ENCODE measurements at regions not wholly inside any gene's neighbourhood (a gene's known extent, or its start where the extent isn't known, plus 50 kb on each side); places are given as distances from the start of the nearest gene placed in this dataset.
"Not testable (repeated sequence)": the region's sequence is repeated elsewhere in the genome, so short reads cannot be mapped to it uniquely, and the experiment has no call there.

DNA sequence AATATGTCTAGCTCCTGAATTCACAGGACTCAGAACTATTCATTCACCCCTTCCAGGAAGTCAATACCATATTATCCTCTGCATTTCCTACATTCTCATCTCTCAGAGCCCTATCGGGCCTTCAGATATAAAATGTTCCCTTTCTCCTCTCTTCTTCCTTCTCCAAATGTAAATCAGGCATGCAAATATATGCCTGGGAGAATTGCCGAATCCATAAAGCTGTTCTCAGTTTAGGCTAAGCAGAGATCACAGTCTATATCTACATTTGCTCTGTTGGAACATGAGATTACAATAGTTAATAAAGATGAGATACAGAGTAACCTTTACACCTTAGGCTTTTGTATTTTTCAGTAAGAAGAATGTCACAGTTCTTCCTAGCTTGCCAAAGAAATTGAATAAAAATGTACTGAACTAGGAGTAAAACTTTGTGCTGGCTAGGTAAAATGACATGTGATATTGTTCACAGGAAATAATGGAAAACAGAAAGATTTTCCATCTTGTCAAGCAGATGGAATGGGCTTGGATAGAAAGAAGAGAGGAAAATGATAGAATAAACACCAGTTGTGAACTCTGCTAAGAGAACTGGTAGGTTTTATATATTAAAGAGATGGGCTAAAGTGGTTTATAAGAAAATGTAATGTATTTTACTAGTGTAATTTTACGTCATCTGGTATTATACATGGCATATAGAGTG, 161.5 kb downstream of the NRIP1 start:
- DNase-seq (ENCODE audit: low read depth in 2 of 2) = no peak

DNA sequence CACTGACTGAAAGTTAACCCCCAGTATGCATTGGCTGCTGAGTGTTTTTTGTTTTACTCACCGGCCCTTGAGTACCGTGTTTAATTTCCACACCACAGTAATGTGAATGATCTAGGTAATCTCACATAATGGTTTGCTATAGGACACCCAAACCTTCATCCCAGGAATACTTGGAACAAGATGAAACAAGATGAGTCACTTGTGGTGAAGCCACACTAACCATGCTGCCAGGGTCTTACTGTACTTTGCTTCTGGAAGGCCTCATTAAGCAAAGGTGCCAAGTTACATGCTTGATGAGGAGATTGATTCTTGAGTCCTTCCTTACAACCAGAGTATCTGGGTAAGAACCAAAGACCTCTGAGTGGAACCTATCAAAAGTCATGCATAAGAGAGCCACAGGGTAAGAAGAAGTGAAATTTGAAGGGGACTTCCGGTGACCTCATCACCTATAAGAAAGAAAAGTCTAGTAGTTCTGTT, 163.3 kb downstream of the NRIP1 start:
- no peak for DNase-seq (ENCODE audit: low read depth in 2 of 2)

DNA sequence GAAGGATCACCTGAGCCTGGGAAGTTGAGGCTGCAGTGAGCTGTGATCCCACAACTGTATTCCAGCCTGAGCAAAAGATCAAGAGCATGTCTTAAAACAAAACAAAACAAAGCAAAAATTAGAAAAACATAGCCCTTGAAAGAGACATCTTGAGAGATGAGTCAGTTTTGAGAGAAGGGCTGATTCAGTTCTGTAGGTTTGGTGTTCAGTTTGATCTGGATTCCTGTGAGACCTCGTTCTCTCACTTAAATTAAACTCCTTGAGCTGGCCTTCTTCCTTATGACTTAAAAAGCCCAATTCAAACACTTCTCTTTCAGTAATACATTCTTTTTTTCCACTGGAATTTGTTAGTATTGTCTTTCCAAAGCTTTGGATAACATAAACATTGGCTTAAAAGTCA, 164.2 kb downstream of the NRIP1 start:
- DNase-seq (ENCODE audit: low read depth in 2 of 2) = no peak

DNA sequence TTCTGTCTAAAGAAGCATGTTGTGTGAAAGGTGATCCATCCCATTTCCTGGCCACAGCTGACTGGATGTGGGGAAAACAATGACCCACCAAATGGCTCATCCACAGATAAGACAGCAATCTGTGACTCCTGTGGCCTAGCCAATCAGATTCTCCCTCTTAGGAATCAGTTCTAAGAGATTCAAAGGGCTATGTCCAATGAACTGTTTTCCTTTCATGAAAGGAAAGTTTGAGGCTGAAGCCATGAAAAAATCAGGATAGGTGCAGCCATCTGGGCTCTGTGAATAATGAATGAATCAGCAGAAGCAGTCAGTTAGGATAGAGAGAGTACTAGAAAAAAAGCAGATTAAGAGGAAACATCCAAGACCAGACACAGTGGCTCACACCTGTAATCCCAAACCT, 164.7 kb downstream of the NRIP1 start:
- no peak for DNase-seq (ENCODE audit: low read depth in 2 of 2)

DNA sequence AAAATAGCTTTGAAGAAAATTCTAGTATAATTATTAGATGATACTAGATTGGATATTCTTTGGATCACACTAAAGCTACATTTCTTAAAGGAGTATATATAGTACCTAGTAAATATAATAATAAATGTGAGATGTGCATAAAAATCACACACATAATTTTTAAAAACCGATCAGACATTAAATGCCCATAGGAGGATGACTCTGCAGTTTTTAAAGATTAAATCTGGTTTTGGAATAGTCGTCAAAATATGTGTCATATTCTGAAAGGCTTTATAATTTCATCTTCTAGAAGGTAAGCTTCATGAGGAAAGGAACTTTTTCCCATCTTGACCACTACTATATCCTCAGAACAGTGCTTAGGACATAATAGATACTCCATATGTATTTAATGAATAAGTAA, 169.0 kb downstream of the NRIP1 start:
- DNase-seq (ENCODE audit: low read depth in 2 of 2) = no peak

DNA sequence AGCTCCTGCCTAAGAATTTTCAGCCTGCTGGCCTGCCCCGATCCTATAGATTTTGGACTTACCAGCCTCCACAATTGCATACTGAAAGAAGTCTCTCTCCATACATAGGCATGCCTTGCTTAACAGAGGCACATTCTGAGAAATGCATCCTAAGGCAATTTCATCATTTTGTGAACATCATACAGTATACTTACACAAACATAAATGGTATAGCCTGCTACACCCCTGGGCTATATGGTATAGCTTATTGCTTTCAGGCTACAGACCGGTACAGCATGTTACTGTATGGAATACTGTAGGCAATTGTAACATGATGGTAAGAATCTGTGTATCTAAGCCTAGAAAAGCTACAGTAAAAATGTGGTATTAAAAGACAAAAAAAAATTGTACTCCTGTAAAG, 174.7 kb downstream of the NRIP1 start:
- no peak for DNase-seq (ENCODE audit: low read depth in 2 of 2)

DNA sequence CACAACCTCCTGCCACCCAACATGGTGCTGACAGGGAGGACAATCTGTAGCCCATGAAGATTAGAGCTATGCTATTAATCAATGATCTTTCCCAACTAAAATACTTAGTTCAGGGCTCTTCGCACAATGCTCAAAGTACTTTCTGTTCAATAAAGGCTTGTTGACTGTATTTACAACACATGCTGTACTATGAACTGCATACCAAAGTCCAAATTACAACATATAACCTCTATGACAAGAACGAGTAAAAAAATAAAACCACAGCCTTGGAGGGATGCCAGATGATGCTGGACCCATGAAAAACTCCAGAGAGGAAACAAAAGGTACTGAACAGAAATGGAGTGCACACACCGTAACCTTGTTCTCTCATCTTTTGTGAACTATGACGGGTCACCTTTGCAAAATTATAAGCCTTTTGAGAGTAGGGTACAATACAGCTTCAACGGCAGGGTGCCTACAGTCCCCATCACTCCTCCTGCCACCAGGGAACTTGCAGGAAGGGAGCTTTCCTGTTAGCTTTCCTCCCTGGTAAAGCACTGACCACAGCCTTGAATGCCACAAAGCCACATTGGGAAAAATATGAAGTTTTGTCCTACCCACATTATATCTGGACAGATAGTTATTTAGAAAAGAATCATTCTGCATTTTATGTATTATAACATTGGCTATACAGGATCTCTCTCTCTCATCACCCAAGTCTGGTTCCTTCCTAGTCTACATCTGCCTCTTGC, 175.6 kb downstream of the NRIP1 start:
- no peak for DNase-seq (ENCODE audit: low read depth in 2 of 2)

DNA sequence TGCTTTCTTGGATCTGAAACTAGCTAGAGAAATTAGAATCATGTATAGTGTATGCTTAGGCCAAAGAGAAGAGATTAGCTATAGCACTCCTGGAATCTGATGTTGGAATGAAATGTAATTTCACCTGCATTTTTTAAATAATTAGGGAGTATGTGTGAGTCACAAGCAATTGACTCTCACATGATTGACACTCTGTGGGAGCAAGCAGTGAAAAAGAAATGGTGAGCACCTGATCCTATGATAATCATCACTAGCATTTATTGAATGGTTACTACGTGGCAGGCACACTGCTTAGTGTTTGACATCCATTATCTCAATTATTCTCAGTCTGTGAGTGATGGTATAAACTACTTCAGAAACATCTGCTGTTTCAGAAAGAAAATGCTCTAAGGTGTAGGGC, 176.6 kb downstream of the NRIP1 start:
- DNase-seq (ENCODE audit: low read depth in 2 of 2) = no peak

DNA sequence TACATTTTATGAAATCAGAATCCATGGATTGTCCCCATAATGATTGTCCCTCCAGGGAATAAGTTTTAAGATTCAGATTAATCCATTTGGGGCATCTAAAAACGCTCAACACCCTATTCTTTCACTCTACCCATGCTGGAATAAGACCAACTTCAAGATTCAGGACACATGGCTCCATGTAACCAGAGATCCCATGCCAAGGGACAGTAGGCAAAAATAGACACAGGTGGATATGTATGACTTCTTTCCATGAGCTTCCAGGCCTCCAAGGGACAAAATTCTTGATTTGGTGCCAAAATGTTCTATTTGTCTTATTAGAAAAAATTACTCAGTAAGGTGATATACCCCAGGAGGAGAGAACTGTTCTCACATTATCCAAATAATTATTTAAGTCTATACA, 178.8 kb downstream of the NRIP1 start:
- DNase-seq (ENCODE audit: low read depth in 2 of 2) = no peak

DNA sequence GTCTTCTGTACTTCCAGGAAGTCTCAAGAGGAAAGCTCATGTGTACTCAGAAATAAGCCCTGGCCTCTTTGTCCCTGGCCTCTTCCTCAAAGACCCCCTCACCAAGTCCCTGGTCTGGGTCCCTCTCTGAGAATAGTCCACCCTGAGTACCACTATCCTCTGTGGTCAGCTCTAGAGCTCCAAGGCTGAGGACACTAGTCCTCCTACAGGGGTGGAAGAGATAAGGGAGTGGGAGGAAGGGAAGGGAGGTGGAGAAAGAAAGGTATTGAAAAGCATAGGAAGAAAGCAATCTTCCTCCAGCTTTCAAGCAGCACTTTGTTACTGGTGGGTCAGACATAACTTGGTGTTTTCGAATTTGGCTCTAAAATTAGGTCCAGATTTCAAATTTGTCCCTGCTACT, 181.4 kb downstream of the NRIP1 start:
- DNase-seq (ENCODE audit: low read depth in 2 of 2) = no peak

DNA sequence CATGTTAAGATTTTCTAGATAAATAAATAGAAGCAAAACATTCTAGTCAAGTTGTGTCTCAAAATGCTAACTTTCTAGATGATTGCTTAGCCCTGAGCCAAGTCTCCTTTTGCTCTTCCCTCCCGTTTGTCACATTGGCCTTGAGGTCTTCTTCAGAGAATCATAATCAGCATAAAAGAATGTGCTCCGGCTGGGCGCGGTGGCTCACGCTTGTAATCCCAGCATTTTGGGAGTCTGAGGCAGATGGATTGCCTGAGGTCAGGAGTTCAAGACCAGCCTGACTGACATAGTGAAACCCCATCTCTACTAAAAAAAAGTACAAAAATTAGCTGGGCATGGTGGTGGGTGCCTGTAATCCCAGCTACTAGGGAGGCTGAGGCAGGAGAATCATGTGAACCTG, 182.3 kb downstream of the NRIP1 start:
- DNase-seq (ENCODE audit: low read depth in 2 of 2) = not testable (repeated sequence)

DNA sequence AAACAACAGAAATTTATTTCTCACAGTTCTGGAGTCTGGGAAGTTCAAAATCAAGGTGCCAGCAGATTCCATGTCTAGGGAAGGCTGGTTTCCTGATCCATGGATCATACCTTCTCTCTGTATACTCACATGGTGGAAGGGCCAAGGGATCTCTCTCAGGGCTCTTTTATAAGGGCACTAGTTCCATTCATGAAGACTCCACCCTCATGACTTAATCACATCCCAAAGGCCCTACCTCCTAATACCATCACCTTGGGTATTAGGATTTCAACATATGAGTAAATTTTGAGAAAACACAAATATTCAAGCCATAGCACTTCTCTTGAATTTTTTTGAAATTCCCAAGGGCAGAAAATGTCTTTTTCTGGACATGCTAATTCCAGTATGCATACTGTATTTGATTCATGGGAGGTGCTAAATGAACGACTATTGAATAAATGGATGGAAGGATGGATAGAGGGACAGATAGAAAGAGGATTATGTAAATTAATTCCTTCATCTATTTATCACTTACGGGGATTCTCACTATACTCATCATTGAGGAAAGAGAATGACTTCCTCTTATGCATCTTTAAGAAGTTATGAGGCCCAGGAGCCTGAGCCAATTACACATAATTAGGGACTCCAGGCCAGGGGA, 182.8 kb downstream of the NRIP1 start:
- no peak for DNase-seq (ENCODE audit: low read depth in 2 of 2)

DNA sequence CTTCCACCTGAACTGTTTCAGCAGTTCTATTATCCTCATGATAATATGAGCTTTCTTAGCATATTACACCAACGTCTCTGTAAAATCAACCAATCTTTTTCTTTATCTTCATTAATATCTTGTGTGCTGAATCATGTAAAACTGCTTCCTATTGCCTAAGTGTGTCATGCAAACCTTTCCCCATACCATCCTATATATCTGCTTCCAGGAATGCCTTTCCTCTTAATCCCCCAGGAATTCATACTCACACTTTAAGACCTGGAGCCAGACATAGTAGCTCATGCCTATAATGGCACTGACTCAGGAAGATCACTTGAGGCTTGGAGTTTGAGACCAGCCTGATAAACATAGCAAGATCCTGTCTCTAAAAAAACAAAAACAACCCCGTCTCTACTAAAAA, 183.9 kb downstream of the NRIP1 start:
- no peak for DNase-seq (ENCODE audit: low read depth in 2 of 2)

DNA sequence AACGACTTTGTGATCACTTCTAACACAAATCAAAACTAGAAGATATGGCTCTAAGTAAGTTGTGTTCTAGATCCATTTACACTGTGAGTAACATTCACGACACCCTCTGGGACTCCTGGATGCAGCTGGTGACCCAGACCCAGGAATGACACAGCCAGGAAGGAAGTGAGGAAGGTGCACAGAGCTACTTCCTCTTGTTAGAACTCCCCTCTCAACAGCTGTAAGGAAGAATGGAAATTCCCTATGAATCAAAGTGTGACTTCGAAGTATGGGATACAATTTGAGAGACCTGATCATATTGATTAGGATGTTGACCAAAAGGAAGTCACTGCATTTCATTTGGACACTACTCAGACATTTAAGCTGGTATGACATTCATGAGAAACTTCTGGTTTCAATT, 185.3 kb downstream of the NRIP1 start:
- DNase-seq (ENCODE audit: low read depth in 2 of 2) = no peak

DNA sequence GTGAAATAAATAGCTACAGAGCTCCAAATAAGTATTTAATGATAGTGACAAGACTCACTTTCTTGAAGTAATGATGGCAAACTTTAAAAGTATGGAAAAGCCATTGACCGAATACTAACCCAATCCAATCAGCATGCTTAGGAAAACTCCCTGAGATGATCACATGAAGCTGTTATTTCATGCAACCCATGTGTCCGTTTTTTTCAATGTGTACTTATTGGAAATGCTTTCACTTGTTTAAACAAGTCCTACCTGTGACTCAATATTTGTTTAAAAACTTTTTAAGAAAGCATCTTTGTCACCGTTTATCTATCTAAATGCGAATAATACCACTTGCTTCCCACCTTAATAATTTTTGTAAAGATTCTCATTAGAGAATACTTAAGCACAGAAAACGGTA, 185.8 kb downstream of the NRIP1 start:
- no peak for DNase-seq (ENCODE audit: low read depth in 2 of 2)

DNA sequence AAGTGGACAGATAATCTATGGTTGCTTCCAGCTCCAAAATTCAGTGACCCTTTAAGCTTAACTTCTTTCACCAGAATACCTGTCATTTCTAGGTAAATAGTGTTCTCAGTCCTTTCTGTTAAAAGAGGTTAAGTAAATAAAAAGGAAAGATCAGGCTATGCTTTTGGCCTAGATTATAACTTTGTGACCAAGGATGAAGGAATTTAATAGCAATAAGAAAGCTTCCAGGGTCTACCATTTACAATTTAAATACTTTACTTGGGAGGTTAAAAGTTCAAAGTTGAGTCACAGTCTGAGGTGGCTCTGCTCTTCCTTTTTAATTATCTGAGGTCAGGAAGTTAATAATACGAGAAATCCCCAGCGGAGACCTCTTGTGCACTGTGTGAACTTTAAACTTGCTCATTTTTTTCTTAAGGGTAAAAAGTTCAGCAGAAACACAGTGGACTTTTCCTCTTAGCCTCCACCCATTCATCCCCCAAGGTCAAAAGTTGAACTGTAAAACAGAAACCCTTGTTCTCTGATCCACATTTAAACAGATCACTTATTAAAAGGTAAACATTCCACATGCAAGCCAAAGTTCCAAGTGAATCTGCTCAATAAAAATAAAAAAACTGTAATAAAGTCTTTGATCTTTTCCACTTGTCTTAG, 187.1 kb downstream of the NRIP1 start:
- DNase-seq (ENCODE audit: low read depth in 2 of 2) = no peak

DNA sequence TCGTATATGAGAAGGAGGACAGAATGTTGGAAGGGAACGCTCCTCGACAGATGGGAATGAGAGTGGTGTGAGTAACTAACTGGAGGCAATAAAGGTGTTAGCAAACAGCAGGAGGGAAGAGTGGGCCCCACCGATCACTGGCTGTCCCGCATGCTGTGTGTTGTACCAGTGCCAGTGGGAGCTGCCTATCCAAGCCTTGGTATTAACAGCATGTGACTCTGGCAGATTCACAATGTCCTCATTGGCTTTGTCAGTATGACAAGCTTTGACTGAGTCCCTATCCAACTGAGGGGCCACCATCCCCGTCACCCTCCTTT, 188.3 kb downstream of the NRIP1 start:
- DNase-seq (ENCODE audit: low read depth in 2 of 2) = no peak

DNA sequence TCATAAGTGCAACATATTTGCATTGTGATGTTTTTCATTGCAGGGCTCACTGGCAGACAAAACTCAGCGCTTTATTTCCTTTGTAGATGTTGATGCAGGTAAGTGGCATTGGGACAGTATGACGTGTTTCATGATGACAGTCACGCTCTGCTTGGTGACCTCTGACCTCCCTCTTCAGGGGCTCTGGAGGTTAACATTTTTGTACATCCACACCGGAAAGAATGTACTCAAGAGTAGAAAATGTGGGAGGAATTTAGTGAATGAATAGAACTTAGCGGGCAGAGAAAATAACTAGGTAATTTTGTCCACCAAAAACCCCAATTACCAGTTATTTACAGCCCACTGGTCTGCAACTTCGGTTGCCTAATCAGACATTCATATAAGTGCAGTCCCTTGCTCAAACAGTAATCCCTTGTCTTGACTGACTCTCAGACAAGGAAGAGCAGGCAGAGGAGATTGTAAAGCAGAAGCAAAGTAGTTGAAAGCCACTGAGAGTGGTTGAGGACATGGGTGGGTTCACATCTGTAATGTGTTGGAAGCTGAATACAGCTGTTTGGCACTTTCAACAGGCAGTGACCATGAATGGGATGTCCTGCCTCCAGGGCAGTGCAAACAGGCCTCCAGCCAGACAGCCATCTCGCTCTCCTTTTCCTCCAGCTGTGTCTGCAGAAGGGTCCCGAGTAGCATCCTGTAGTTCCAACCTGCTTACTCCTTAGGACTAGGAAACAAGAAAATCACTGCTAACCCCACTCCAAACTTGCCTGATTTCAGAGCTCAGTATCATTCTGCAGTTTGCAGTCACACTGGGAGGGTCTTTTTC, 188.9 kb downstream of the NRIP1 start:
- DNase-seq (ENCODE audit: low read depth in 2 of 2) = no peak

DNA sequence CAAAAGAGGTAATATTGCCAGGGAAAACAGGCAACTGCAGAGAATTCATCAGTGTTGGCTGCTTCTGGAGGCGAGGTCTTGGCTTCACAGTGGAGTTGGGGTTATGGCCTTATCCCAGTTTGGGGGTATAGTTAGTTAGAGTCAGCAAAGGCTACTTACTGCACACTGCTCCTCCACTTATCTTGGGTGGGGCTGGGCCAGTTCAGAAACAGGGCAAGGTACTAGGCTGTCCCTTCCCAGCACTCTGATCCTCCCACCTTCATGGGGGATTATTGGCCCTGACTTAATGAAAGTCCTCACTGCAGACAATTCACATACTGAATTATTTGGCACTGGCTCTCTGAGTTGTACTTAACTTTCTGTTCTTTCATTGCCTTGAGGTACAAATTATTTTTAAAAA, 189.6 kb downstream of the NRIP1 start:
- no peak for DNase-seq (ENCODE audit: low read depth in 2 of 2)

DNA sequence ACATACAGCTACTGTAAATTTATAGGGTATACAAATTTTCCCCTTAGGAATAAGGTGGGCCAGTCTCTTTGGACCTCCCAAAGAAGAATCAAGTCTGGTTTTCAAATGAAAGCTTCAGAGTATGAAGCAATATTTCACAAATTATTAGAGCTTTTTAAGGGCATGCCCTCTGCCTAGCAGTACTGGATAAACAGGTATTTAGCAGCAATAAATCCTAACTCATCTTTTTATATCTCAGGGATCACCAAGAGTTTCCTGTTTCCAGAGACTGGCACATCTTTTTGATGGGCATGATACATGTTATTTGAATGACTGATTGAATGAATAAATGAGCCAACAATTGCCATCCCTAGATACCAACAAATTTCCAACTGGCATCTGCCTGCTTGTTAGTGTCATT, 190.4 kb downstream of the NRIP1 start:
- DNase-seq (ENCODE audit: low read depth in 2 of 2) = no peak

DNA sequence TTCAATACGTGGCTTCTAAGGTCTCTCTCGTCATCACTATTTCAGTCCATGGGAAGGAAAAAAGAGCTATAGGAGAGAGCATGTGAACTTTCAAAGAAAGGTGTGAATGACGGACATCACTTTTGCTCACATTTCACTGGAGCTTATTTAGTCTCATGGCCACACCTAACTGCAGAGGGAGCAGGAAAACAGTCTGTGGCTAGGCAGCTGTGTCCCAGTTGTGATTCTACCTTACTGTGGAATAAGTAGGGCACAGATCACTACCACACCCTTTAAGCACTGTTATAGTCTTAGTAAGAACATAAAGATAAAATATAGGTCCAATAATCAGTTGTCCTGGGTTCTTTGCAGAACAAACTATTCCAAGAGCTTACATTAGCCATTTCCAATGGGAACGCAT, 192.9 kb downstream of the NRIP1 start:
- DNase-seq (ENCODE audit: low read depth in 2 of 2) = no peak

DNA sequence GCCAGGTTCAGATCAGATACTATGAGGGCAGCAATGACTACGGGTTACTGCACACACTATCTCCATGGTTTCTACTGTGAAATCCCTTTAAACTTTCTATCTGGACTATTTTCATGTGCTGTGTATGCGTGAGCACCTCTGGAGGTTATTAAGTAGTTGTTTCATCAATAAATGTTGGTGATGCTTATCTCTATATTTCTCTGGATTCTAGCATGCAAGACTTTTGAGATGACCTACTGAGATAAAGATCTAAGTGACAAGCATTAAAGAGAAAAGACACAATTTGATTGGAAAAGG, 194.0 kb downstream of the NRIP1 start:
- DNase-seq (ENCODE audit: low read depth in 2 of 2) = no peak

All from stimulated activated CD8-positive, alpha-beta memory T cell treated with anti-CD3 and anti-CD28 coated beads, Interleukin-7, amount 100 ng/mL, for 1 hour (primary cell).